ENCODE measurements at regions not wholly inside any gene's neighbourhood (a gene's known extent, or its start where the extent isn't known, plus 50 kb on each side); places are given as distances from the start of the nearest gene placed in this dataset.
"Not testable (repeated sequence)": the region's sequence is repeated elsewhere in the genome, so short reads cannot be mapped to it uniquely, and the experiment has no call there.

- H3K4me3 ChIP-seq, result no peak overlapping the region
- no peak overlapping the region for H3K27ac ChIP-seq
- intact Hi-C loops (cut with DNase I), result no loop called here
Observed at GRCh38 chr12:128021561-128021960, 245.4 kb upstream of the TMEM132C start.

DNA sequence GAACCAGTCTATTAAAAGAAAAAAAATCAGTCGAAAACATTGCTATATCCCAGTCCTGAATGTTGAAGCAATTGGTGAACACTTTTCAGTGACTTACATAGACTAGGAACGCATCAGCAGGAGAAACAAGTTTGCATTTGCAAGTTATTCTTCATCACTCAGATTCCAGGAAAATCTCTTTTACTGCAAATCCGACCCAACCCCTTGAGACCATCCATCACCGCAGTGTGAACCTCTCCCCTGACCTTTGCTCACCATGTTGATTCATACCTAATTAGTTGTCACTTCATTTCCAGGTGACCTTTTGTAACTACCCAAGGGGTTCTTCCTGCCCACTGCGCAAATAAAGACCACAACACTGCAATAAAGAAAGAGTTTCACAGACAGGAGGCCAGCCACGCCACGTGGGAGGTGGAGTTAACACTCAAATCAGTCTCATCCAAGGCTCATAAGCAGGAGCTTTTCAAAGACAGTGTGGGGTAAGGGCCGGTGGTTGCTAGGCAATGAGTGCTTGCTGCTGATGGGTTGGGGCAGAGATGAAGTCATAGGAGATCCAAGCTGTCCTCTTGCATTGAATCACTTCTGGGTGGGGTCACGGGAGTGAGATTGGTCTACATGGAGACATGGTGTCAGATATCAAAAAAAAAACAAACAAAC is 241.3 kb upstream of the TMEM132C start:
- intact Hi-C loops (cut with DNase I), result no loop called here
- H3K36me3 ChIP-seq, result no peaks in the 10 kb centered on the region
- TF ChIP-seq CTCF (IDR thresholded peaks at IDR 0.05), result no peak
- ATAC-seq (no peak), DNase-seq (no peak)
- H3K9me3 ChIP-seq, result no peaks in the 10 kb centered on the region
- no peaks in the 10 kb centered on the region for H3K4me1 ChIP-seq
- no peak overlapping the region for H3K4me3 ChIP-seq
- H3K27me3 ChIP-seq, result peaks cover 3% of the 10 kb centered on the region
- no peak overlapping the region for H3K27ac ChIP-seq

More at GRCh38 chr12:128021561-128021960, 245.4 kb upstream of the TMEM132C start:
- no peaks in the 10 kb centered on the region for H3K27me3 ChIP-seq
- no peaks in the 10 kb centered on the region for H3K36me3 ChIP-seq
- TF ChIP-seq CTCF (IDR thresholded peaks at IDR 0.05), result no peak
- H3K4me1 ChIP-seq, result no peaks in the 10 kb centered on the region
- no peaks in the 10 kb centered on the region for H3K9me3 ChIP-seq
- DNase-seq, result no peak
- ATAC-seq, result no peak

- Histone ChIP-seq H3K36me3 (no peaks in the 10 kb centered on the region), H3K27ac (no peak overlapping the region), H3K9me3 (no peaks in the 10 kb centered on the region), H3K27me3 (peaks cover 3% of the 10 kb centered on the region), H3K4me3 (no peak overlapping the region), H3K4me1 (no peaks in the 10 kb centered on the region)
- DNase-seq (no peak), ATAC-seq (no peak)
- TF ChIP-seq CTCF (IDR thresholded peaks at IDR 0.05), result no peak
- intact Hi-C loops (cut with DNase I), result no loop called here
Observed at GRCh38 chr12:128026696-128027574, 240.0 kb upstream of the TMEM132C start.

DNA sequence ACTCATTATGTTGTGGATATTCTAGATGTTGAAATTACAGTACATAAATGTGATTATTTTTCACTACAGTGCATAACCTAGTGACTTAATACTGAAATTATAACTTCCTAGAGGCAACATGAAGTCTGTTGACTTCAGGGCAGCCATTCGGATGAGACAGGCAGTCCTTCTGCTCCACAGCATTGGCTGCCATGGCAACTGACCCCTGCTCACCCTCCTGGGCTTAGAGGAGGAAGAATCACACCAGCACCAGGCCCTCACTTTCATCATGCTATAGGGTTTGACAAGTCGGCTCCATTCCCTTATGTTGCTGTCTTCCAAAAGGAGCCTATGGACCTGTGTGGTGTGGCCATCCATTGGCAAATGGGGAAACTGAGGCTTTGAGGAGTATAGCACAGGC is 233.5 kb upstream of the TMEM132C start:
- intact Hi-C loops (cut with DNase I), result no loop called here

GRCh38 chr12:128040971-128041370 is 226.0 kb upstream of the TMEM132C start:
- ATAC-seq (no peak), DNase-seq (no peak)
- Histone ChIP-seq H3K4me3 (no peak overlapping the region), H3K4me1 (no peaks in the 10 kb centered on the region), H3K9me3 (no peaks in the 10 kb centered on the region), H3K36me3 (no peaks in the 10 kb centered on the region), H3K27me3 (no peaks in the 10 kb centered on the region), H3K27ac (no peak overlapping the region)
- no peak for TF ChIP-seq CTCF (IDR thresholded peaks at IDR 0.05)
- intact Hi-C loops (cut with DNase I), result no loop called here

More for the DNA sequence above, 233.5 kb upstream of the TMEM132C start:
- H3K4me3 ChIP-seq, result no peak overlapping the region
- ATAC-seq (no peak), DNase-seq (no peak)
- no peaks in the 10 kb centered on the region for H3K4me1 ChIP-seq
- no peaks in the 10 kb centered on the region for H3K9me3 ChIP-seq
- no peak overlapping the region for H3K27ac ChIP-seq
- H3K27me3 ChIP-seq, result peaks cover 3% of the 10 kb centered on the region
- no peaks in the 10 kb centered on the region for H3K36me3 ChIP-seq
- no peak for TF ChIP-seq CTCF (IDR thresholded peaks at IDR 0.05)

GRCh38 chr12:128042283-128042682 is 224.7 kb upstream of the TMEM132C start:
- H3K27me3 ChIP-seq; H3K27ac ChIP-seq; H3K9me3 ChIP-seq; intact Hi-C loops (cut with DNase I); H3K36me3 ChIP-seq; H3K4me3 ChIP-seq; DNase-seq; H3K4me1 ChIP-seq; ATAC-seq: not testable (repeated sequence)

Data from upper lobe of right lung (tissue), 1 donor.